ENCODE measurements at regions not wholly inside any gene's neighbourhood (a gene's known extent, or its start where the extent isn't known, plus 50 kb on each side); places are given as distances from the start of the nearest gene placed in this dataset.
"Not testable (repeated sequence)": the region's sequence is repeated elsewhere in the genome, so short reads cannot be mapped to it uniquely, and the experiment has no call there.

DNA sequence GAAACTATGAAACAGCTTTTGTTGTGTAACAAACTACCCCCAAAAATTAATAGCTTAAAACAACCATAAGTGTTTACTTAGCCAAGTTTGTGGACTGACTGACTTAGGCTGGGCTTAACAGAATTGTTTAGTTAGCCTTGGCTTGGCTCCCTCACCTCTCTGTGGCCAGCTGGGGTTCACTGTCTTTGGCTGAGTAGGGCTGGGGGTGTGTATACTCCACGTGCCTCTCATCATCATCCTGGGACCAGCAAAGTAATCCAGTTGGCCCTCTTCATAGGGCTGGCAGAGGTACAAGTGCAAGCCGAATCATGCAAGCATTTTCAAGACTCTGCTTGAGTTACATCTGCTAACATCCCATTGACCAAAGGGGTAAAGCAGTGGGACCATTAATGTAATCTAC, 252.3 kb downstream of the BRINP2 start:
- no peak for DNase-seq (ENCODE audit: low spot score)

DNA sequence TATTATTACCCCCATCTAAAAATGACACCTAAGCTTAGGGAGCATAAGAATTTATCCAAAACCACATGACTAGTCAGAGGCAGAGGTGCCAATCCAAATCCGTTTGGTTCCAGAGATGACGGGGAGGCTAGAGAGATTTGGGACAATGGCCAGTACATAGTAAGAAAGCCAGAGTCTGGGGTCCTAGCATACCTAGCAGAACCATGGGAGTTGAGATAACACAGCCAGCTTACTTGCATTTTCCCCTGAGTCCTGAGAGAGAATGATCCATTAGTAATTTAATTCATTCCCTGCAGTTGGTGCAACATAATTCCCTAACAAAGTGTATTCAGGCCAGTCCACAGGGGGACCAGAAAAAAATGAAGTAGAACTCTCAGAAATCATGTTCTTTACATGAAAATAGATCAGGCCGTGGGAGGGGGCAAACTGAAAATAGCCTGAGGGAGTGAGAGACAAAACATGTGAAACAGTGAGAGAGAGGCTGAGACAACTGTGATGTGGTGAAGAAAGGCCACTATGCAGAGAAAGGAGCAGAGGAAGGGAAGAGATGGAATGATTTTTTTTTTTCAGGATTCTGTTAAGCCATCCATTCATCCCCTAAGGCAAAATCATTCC, 243.3 kb downstream of the BRINP2 start:
- no peak for DNase-seq (ENCODE audit: low spot score)

DNA sequence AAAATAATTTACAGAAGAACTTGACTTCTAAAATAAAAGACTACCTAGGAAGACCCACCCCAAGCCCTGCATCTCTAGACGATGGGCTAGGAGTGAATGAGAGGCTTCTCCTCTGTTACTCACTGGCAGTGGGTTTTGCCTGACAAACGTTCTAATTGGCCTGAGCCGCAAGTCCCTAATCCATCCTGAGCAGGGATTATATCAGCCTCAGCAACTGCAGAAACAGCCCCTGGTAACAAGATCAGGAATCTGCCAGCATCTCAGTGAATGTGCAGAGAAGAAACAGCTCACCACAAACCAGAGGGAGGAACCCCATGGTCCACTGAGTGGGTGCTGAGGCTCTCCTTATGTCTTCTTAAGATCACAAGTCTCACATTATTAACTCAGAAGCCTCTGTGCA, 240.6 kb downstream of the BRINP2 start:
- DNase-seq (ENCODE audit: low spot score) = no peak

DNA sequence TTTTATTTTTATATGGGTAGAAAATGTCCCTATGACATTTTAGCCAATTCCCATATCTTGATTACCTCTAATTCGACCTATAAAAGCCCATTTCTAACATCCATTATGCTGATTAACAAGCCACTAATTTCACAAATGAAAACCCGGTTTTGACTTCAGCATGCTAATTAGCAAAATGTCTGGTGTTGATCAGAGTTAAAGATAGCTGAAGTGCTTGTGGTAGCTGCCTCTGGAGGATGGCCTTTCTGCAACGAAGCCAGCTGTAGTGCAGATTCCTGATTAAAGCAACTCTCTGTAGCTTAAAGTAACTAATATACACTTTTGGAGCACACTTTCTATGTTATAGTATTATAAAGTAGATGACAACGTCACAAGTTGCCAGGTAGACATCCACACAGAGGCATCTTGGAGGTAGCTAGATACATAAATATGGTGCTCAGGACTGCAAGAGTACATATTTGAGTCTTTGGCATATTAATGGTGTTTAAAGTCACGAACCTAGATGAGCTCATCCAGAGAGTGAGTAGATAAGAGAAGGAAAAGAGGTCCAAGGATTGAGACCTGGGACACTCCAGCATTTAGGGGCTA, 239.5 kb downstream of the BRINP2 start:
- no peak for DNase-seq (ENCODE audit: low spot score)

DNA sequence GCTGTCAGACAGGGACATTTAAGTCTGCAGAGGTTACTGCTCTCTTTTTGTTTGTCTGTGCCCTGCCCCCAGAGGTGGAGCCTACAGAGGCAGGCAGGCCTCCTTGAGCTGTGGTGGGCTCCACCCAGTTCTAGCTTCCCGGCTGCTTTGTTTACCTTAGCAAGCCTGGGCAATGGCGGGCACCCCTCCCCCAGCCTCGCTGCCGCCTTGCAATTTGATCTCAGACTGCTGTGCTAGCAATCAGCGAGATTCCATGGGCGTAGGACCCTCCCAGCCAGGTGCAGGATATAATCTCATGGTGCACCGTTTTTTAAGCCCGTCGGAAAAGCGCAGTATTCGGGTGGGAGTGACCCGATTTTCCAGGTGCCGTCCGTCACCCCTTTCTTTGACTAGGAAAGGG, 235.6 kb downstream of the BRINP2 start:
- DNase-seq (ENCODE audit: low spot score) = not testable (repeated sequence)

DNA sequence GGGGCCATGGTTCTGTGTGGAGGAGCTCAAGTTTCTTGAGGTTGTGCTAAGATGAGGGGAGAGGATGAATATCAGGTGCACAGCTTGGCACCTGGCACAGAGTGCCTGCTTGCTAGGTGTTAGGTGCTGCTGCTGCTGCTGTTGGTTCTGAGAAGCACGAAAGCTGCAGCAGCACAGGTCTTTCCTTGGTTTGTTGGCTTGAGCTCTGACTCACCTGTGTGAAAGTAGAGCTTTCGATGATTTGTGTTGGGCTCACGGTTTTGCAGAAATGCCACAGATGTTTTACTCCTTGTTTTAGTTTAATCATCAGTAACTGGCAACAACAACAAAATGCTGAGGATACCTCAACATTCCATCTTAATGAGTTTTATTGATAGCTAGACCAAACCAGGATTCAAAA, 221.6 kb downstream of the BRINP2 start:
- DNase-seq (ENCODE audit: low spot score) = no peak

DNA sequence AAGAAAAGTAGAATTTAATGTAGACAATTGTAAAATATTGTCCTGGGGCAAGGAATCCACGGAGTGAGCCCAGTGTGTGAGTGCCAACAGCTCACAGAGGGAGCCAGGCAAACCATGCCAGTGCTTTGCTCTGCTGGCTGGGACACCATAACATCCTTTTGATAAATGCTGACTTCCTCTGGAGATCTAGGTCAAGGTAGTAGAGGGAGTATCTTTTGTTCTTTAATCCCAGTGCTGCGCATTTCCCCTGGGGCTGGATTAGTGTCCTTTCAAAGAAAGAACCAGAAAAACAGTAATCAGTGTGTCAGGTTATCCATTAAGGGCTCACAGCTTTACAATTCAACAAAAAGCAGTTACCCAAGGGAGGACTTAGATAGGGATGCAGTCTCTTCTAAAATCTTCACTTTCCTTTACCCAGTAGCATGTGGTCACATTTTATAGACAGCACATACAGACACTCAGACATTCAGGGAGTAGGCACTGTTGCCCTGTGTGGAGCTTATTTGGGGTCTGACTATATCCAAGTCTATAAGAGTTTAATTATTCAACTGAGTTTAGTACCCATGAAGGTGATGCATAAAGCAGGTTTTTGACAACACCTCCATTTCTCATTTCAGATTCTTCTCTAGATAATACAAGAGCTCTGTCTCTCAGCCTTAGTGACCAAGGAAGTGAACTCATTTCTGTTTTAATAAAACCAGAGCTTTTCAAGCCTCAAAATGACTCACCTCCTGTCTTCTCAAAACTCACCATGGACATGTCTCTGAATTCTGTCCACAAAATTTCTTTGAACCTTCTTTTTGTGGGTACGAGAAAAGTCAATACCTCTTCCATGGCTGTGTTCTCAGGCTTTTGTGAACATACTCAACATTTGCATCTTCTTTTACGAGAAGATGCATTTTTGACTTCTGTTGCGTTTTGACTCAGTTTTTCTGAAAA, 215.3 kb downstream of the BRINP2 start:
- DNase-seq (ENCODE audit: low spot score) = no peak

DNA sequence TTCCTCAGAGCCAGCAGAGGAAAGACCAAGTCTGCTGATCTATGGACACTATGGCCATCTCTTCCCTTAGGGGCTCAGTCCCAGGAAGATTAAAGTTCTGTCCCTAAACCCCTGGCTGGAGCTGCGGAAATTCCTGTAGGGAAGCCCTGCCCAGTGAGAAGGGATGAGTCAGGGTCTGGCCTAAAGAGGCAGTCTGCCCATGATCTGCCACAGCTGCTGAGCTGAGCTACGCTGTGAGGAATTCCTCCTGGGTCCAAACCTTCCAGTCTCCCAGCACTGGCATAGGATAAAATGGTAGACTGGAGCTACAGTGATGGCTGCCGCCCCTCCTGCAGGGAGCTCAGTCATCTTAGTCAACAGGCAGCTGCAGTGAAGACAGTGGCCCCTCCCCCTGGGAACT, 213.7 kb downstream of the BRINP2 start:
- DNase-seq (ENCODE audit: low spot score) = no peak

DNA sequence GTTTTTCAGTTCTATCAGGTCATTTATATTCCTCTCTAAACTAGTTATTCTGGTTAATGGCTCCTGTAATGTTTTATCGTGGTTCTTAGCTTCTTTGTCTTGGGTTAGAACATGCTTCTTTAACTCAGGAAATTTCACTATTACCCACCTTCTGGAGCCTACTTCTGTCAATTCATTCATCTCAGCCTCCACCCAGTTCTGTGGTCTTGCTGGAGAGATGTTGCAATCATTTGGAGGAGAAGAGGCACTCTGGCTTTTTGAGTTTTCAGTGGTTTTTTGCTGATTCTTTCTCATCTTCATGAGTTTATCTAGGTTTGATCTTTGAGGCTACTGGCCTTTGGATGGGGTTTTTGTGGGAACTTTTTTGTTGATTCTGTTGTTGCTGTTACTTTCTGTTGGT, 213.0 kb downstream of the BRINP2 start:
- no peak for DNase-seq (ENCODE audit: low spot score)

DNA sequence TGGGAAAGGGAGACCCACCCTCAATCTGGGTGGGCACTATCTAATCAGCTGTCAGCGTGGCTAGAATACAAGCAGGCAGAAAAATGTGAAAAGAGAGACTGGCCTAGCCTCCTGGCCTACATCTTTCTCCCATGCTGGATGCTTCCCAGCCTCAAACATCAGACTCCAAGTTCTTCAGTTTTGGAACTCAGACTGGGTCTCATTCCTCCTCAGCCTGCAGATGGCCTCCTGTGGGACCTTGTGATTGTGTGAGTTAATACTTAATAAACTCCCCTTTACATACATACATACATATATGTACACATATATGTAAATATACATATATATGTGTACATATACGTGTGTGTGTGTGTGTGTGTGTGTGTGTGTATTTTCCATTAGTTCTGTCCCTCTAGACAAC, 207.1 kb downstream of the BRINP2 start:
- DNase-seq (ENCODE audit: low spot score) = no peak

DNA sequence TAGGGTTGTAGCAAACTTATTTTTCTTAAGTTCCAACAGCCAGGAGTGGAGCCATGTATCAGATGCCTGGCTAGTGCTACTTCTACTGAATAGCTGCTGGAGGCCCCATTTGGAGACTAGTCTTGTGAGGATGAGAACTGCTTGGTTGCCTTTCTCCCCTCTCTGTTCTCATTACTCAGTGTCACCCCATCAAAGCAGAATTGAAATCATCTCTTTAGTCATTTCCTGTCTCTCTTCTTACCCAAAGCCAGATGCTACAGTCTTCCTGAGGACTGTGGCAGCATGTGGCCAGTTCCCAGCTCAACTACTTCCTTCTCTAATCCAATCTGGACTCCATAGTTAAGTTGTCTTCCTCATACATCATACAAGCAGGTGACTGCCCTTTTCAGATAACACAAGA, 197.5 kb downstream of the BRINP2 start:
- no peak for DNase-seq (ENCODE audit: low spot score)

DNA sequence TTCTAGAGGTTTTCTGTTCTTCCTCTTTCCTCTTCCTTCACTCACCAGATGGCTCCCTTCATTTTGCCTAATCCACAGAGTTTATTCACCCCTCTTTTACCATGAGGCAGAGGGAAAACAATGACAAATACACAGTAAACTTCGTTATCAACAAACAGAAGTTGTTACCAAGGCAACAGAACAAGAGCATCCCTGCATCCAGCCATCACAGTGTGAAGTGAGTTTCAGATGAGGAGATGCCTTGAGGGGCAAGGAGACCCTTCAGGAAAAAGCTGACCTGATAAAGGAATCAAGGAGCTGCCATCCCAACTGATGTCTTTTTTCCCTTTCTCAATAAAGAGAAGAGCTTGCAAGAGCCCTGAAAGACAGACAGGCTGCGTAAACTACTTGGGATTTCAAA, 195.3 kb downstream of the BRINP2 start:
- no peak for DNase-seq (ENCODE audit: low spot score)

DNA sequence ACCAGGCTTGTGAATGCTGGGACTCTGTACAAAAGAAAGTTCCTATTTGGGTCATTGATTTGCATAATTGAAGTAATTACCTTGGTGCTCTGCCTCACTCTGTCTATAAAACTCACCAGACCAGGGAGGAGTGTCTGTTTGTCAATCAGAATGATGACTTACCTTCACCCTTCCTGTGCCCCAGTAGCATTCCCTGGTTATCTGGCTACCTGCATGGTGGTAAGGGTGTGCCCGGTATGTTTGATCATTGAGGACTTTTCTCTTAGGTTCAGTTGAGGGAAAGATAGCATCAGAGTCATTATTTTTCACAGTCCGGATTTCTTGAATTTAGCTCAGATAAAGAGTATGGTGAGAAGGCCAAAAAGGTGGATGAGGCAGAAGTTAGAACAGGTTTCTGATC, 190.0 kb downstream of the BRINP2 start:
- no peak for DNase-seq (ENCODE audit: low spot score)

DNA sequence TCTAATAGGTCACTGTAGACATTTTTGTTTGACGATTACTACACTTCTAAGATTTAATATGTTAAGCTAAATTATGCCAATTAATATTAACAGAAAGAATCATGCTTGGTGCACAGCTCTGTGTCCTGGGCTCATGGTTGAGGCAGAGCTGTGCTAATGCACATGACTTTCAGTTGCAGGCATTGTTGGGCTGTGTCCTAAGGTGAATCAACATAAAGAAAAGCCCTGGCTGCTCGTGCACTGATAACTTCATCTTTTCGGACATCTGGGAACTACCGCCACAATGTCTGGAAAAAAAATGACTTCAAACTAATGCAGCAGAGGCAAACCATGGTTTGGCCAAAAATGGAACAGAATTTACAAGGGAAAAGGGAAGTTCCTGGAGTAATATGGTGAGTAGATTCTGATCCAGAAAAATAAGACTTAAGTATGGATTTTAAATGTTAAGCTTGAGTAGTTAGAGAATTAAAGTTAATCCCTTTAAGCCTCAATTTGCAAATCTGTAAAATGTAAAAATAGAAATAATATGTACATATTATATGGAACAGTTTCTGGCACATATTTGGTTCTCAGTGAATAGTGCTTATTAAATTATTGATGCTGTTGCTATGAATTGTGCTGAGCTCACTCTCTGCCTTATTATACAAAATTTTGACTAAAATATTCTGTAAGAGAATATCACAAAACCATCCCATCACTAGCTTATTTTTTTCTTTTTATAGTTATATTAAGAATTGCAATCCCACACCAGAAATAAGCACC, 186.1 kb downstream of the BRINP2 start:
- DNase-seq (ENCODE audit: low spot score) = no peak

DNA sequence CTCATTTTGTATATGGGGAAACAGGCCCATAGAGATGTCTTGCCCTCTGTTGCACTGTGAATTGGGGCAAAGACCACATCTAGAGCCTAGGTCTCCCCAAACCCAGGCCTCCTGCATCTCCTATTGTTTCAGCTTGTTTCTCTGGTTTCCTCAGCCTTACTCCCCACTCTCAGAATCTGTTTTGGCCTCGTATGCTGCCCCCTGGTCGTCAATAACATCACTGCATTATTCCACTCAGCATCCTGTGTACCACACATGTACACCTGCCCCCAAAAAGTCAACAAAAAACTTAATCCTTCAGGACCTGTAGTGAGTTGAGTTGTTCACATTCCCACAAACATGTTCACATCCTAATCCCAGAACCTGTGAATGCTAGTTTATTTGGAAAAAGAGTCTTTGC, 184.8 kb downstream of the BRINP2 start:
- peak; percentile 77 for DNase-seq (ENCODE audit: low spot score)

DNA sequence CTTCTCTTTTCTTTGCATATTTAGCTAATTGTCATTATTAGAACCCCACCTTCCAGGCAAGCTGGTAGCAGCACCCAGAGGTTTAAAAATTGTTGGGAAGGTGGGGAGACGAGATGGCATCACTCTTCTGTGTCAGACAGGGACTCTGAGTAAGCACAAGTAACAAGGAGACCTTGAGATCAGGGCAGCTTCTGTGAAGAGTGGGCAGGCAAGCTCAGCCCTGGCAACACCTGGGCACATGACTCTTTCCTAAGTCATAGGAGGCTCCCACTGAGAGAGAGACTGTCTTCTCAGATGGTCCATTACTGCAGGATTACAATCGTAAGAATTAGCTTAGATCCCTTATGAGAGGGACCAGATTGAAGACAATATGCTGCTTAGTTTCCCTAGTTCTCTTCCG, 183.5 kb downstream of the BRINP2 start:
- no peak for DNase-seq (ENCODE audit: low spot score)

DNA sequence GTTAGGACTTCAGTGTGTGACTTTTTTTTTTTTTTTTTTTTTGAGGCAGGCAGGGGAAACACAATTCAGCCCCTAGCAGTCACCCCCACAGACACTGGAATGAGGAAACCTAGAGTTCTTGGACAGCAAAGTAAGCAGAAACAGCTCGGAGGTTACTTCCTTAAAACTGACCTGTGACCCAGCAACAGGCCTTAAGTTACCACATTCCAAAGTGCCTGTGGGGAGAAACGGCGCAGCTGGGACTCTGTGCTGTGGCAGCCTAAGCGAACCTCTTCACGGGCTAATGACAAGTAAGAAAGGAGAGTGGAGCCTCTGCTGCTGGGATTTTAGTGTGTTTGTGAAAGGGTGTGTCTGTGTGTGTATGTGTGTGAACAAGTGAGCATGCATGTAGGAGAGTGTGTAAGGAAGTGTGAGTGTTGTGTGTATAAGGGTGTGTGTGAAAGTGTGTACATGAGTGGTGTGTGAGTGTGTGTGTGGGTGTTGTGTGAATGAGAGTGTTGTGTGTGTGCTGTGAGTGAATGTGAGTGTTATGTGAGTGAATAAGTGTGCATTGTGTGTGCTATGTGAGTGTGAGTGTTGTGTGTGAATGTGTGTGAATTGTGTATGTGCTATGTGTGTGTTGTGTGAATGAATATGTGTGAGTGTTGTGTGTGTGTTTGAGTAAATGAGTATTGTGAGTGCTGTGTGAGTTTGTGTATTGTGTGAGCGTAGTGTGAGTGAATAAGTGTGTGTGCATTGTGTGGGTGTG, 180.8 kb downstream of the BRINP2 start:
- DNase-seq (ENCODE audit: low spot score) = no peak

DNA sequence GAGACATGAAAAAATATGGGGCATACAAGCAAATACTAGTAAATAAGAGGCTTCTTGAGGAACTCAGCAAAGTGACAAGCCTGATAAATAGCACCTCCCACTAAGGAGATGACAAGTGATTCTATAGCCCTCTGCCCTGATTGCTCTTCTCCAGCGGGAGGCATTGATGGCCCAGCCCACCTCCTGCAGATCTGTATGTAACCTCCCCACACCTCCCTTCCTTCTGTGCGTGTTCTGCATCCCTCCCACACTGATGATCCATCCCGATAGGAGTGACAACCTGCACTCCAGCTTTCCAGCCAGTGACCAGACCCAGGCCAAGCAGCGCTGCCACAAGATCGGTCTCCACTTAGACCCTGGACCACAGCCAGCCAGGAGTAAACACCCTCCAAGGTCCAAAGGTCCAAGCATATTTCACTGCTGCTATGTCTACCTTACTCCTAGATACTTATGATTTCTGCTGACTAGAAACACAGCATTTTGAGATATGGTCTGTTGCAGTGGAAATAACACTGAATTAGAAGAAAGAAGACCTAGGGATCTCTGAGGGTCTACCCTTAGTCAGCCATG, 176.1 kb downstream of the BRINP2 start:
- DNase-seq (ENCODE audit: low spot score) = no peak

DNA sequence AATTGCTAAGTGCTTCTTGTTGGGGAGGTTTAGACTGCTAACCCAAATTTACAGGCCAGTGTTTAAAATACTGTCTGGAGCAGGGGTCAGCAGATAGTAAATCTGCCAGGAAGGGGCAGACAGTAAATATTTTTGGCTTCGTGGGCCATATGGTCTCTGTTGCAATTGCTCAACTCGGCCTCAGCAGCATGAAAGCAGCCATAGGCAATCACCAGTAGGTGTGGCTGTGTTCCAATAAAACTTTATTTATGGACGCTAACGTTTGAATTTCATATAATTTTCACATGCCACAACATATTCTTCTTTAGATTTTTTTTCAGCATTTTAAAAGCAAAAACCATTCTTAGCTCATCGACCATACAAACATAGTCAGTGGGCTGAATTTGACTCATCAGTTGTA, 172.7 kb downstream of the BRINP2 start:
- no peak for DNase-seq (ENCODE audit: low spot score)

DNA sequence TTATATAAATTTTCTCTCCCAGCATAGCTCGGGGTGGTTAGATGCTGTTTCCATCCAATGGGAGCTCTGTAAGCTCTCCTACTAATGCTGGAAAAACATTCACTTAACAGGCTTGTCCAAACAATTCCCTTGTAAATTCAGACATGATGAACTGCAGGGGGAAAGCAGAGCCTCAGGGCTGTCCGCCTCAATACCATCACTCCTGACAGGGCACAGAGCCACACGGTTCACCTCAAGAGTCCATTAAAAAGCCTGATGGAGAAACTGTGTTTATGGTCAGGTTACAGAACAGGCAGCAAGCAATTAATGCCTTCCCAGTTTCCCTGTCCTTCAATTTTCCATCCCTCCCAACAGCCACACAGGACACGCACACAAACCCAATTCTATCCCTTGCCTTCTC, 171.0 kb downstream of the BRINP2 start:
- no peak for DNase-seq (ENCODE audit: low spot score)

DNA sequence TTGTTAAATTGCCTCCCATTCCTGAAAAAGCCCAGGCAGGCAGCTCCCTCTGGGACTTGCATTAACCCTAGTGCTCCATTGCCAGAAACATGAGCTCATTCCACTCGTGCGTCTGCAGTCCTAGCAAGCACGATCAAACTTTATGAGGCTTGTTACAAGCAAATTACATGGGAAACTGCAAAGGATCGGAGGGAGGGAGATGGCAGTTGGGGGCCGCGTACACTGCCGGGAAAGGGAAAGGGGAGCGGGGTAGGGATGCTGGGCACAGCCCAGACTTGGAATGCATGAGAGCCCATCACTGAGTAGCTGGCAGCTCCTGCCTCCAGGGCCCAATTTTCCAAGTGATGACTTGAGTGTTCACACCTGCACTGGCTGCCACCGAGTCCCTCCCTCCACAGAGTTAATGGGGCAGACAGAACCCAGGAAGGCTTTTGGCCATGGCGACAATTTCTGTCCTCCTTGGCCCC, 169.9 kb downstream of the BRINP2 start:
- DNase-seq (ENCODE audit: low spot score) = no peak

All from iPS-NIHi11 (cell line).